SU-DHL-6 (cell line): ENCODE measurements at regions not wholly inside any gene's neighbourhood (a gene's known extent, or its start where the extent isn't known, plus 50 kb on each side); places are given as distances from the start of the nearest gene placed in this dataset.

Experiments
- CTCF ChIP-seq: fragments of 200-600 bp; sonication (generic); IDR thresholded peaks from one replicate; pipeline ENCODE4 v1.5.1; 2017; ENCODE audit warnings: antibody characterized with exemption, mild to moderate bottlenecking, low read length, moderate library complexity; ENCODE audit not compliant: insufficient read depth, poor library complexity, severe bottlenecking
- EZH2phosphoT487 ChIP-seq: fragments of 200-600 bp; sonication (generic), shearing (Covaris generic); conservative IDR thresholded peaks from 2 replicates; pipeline ENCODE4 v1.6.1; 2018; ENCODE audit warnings: mild to moderate bottlenecking, antibody characterized with exemption, low read length, moderate library complexity, mixed read lengths

- TF ChIP-seq CTCF (no peak), EZH2phosphoT487 (0 out of 2 replicates have a peak, but pooled peaks have one; percentile 20)
These were observed 77.2 kb upstream of the LDAH start for GRCh38 chr2:20900052-20900636.
